ENCODE measurements at regions not wholly inside any gene's neighbourhood (a gene's known extent, or its start where the extent isn't known, plus 50 kb on each side); places are given as distances from the start of the nearest gene placed in this dataset.
"Not testable (repeated sequence)": the region's sequence is repeated elsewhere in the genome, so short reads cannot be mapped to it uniquely, and the experiment has no call there.

DNA sequence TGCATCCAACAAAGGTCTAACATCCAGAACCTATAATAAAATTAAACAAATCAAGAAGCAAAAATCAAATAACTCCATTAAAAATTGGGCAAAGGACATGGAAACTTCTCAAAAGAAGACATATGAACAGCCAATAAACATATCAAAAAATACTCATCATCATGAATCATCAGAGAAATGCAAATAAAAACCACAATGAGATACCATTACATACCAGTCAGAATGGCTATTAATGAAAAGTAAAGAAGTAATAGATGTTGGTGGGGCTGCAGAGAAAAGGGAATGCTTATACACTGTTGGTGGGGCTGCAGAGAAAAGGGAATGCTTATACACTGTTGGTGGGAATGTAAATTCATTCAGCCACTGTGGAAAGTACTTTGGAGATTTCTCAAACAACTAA lies 465.8 kb downstream of the ZIC3 start:
- DNase-seq: no peak

DNA sequence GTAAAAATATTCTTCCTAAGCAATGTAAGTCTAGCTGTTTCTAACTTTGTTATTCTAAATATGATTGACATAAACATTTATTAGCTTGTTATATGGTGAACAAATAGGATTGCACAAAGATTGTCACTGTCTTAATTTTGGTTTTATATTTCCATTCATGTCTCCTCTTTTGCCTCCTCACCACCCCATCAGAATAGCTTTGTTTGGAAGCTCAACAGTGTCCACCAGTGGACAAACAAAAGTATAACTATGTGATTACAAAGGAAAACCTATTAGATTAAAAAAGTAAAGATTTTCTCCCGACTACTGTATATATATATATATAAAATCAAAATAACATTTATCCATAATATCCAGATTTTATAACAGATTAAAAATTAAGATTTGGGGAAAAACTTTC lies 468.2 kb downstream of the ZIC3 start:
- no peak for DNase-seq

DNA sequence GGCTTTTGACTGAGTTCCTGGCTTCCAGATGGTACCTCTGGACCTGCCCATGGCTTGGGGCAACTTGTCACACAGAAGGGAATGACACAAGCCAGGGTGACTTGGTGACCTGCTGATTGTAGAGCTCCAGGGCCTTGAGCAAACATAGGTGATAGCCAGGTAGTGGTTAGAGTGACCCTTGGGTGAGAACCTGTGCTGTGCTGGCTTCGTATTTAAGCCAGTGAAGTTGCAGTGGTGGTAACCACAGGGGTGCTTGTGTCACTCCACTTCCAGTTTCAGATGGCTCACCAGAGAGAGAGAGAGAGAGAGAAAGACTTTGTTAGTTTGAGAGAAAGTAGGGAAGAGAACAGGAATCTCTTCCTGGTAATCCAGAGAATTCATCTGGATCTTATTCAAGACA lies 471.6 kb downstream of the ZIC3 start:
- no peak for DNase-seq

DNA sequence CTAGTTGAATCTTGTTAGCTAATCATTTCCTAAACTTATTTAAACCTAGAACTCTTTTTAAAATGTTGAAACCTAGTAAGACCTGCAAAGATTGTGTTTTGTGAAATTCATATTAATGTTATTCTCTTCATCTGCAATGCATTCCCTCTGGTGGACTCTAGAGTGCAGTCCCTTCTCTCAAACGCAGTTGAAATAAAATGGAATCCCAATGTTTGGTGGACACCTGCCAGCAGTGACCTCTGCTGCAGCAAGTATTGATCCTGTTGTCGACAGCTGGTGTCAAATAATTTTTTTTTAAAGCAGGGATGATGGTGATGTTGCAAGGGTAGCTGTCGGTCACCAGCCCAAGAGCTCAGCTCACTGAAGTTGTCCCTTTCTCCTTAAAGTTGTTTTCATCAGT lies 492.0 kb downstream of the ZIC3 start:
- DNase-seq: no peak

DNA sequence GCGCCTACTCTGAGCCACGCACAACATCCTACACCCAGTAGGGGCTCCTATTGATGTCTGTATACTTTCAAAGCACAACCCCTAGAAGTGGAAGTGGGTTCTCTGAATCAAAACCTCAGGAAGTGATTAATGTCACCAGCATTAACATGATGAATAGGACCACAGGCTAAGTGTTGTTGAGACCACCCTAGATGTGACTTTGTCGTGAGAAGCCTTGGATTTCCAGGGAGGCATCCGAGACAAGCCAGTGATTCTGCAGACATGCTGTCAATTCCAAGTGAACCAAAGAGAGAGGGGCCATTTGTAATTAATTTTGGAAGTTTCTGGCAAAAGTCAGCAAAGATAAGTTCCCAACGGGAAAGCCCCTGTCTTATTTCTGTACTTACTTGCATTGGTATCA lies 493.0 kb downstream of the ZIC3 start:
- no peak for DNase-seq

DNA sequence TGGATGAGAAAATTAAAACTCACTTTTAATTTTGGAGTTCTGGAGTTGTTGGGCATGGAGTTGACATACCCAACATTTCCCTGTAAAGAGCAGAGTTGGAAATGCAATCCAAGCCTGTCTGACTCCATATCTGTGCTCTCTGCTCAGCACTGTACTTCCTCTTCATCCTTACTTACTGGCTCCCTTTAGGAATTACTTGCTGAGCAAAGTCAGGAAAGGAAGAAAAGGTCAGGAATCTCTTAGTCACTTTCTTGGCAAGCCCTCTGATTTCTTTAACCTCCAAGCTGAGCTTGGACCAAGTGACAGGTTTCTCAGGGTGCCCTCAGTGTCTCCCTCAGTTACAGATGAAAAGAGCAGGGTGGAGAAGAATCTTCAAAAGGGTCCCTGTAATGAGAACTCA lies 501.5 kb downstream of the ZIC3 start:
- DNase-seq: no peak

DNA sequence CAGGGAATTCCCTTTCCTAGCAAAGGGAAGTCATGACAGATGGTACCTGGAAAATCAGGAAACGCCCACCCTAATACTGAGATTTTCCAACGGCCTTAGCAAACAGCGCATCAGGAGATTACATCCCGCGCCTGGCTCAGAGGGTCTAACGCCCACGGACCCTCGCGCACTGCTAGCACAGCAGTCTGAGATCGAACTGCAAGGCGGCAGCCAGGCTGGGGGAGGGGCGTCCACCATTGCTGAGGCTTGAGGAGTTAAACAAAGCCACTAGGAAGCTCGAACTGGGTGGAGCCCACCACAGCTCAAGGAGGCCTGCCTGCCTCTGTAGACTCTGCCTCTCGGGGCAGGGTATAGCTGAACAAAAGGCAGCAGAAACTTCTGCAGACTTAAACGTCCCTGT lies 507.7 kb downstream of the ZIC3 start:
- DNase-seq: no peak

DNA sequence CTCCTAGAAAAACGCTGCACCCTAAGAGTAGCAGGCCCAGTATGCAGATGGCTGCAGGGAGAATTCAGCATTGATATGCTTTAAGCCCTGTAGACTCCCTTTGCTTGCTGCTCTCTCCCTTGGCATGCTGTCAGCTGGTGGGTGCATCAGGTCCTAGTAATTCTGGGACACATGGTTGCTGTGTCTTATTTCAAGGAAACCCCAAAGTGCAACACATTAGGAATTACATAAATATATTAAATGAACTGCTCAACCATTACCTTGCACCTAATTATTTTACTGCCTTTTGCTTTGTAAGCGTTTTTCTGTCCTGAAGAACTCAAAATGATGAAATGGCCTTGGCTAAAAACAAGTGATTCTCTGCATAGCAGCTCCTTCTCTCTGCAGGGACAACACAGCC lies 516.3 kb downstream of the ZIC3 start:
- DNase-seq: no peak

DNA sequence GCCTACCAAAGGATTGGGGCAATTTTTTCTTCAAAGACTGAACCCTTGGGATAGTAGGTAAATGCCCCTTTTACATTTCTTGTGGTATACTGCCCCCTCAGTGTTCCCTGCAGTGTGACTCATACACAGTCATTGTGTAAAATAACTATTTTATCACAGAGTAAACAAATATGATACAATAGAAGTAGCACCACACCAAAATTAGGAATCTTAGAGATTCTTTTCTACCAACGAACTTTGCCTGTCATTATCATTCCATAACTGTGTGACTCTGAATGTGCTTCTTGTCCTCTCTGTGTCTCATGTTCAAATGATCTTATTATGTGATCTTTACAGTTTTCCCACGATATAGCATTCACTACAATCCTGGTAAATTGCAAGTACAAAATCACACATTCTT lies 517.0 kb downstream of the ZIC3 start:
- no peak for DNase-seq

DNA sequence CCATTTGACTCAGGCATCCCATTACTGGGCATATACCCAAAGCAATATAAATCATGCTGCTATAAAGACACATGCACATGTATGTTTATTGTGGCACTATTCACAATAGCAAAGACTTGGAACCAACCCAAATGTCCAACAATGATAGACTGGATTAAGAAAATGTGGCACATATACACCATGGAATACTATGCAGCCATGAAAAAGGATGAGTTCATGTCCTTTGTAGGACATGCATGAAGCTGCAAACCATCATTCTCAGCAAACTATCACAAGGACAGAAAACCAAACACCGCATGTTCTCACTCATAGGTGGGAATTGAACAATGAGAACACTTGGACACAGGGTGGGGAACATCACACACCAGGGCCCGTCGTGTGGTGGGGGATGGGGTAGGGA lies 545.0 kb downstream of the ZIC3 start:
- not testable (repeated sequence) for DNase-seq

DNA sequence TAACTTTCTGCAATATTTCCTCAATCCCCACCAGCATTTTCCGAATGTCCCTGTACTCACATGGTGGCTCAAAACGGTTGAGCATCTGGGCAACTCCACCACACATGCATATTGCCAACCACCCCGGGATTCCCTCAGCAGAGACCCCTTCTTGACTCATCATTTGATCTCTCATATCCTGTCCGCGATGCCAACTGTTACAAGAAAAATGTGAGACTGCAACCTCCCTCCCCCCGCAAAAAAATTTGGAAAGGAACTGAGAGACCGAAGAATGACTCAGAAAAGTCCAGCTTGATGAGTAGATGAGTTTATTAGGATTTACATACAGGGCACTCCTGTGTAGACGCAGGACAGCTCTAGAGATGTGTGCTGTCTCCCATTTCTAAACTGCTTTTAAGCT lies 561.4 kb downstream of the ZIC3 start:
- no peak for DNase-seq

DNA sequence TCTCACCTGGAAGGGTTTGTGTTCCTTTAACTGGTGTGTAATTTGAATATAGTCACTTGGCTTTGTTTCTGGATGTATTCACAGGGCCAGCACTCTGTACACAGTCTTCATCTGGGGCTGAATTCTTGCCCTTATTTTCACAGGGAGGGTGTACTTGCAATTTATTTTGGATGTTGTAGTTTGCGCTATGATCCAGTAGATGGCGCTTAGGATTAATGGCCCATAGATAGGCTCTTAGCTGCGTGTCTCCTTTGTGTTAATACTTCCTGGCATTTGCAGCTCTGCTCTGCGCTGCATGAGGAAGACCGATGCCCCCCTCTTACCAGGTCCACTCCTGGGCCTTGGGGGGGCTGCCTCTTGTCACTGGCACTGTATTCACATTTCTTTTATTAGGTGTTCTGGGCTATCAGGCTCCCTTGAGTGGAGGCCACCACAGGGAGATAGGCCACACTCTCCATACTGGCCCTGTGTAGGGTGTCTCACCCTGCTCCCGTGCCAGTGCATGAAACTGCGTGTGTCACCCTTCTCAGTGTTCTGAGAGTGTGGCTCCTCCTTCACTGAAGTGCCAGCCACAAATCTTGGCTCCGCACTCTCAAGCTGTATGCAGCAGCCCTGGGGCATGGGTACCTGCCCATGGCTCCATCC lies 562.2 kb downstream of the ZIC3 start:
- peak; percentile 15 for DNase-seq

DNA sequence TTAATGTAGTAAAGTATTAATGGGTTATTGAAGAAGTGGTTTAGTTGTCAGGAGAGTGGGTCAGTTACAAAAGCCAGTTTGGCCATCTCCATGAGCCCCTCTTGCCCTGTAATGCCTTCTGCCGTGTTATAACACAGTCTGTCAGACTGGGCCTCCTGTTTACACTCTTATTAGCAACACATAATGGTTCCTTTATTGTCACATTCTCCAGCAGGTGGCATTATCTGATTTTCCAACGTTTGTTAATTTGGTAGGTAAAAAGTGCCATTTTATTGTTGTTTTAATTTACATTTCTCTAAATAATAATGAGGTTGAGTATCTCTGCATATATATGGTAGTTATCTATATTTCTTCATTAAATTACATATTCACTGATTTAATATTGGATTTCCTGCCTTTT lies 560.8 kb downstream of the FGF13 start:
- DNase-seq: no peak

DNA sequence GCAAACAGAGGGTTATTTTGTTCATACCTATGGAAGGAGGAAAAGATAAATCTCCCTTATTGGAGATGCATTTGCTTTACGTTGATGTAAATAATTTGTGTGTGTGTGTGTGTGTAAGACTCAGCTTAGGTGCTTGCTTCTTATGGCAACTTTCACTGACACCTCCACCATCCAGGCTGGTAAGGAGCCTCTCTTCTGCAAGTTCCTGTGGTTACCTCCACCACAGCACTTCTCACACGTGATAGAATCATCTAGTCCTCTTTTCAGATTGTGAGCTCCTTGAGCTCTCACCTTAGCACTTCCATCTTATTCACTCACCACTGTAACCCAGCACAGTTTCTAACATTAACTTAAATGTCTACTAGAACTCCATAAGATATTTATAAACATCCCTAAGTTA lies 553.7 kb downstream of the FGF13 start:
- DNase-seq: no peak

DNA sequence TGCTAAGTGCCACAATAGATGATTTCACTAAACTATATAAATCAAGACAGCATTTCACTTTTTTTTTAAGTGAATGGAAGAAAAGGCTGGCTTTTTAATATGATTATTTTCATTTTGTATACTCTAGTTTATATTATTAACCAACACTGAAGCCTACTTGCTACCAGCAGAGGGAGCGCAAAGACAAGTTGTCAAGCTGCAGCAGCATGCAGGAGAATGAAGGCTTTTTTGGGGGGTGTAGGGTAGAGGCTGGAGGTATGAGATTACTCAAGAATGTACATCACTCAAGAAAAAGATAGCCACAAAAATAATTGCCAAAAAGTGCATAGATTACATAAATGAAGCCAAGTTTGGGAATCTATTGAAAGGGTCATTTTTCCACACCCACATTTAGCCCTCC lies 519.5 kb downstream of the FGF13 start:
- DNase-seq: no peak

DNA sequence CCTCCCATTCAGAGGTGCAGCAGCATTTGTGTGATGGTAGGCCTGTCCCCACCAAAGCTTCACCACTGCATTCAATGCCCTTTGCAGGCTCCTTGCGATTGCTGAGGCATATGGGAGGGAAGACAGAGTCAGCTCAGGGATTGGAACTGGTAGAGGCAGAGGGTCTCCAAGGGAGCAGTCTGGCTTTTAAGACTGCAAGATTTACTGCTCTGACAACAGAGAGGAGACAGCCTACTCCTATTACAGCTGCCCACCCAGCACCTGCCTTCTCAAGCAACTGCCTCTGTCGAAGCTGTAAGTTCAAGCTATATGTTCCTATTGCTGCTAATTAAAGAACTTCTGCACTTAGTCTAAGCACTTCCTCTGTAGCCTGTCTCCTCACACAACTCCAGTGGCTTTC lies 481.8 kb downstream of the FGF13 start:
- no peak for DNase-seq

DNA sequence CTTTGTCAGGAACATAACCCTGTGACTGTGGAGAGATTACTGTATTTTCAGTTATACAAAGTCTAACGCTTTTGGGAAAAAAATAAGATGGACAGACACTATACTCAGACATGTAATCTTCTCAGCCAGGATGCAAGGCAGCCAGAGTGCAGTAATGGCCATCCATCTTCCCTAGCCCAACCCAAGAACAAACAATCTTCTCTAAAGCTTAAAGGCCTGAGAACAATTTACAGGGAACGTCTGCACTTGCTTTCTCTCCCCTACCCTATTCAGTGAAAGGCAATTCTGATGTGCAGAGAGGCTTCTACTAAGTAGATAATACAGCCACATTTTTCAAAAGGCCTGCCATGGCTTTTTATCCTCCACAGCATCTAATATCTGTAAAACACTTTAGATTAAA lies 471.3 kb downstream of the FGF13 start:
- DNase-seq: no peak

DNA sequence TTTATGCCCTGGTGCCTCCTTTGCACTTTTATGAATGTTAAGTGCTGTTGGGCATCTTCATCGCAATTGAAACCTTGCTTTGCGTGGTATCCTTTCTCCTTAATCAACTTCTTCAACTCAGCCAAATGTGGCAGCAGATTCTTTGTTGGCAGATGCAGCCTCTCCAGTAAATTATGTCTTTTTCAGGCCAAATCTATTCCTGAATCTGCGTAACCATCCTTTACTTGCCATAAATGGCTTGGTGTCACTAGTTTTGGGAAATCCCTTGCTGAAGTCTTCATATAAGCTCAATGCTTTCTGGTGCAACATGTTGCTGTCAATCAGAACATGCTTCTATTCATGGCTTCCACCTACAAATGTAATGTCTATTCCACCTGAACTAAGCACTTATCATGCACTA lies 457.5 kb downstream of the FGF13 start:
- no peak for DNase-seq

DNA sequence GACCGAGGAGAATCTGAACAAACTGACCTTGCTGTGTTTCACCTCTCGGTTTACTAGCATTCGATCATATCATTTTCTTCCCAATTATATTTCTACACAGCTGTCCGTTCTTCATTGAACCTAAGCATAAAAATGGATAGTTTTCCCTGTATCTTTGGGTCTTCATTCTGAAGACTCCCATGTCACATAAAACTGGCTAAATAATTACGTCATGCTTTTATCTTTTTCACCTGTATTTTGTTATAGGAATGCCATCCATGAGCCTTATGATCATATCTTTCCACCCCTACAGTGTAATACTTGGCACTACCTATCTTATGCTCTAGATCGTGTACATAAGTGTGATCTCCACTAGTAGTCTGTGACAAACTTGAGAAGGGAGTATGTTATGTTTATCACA lies 456.1 kb downstream of the FGF13 start:
- DNase-seq: no peak

DNA sequence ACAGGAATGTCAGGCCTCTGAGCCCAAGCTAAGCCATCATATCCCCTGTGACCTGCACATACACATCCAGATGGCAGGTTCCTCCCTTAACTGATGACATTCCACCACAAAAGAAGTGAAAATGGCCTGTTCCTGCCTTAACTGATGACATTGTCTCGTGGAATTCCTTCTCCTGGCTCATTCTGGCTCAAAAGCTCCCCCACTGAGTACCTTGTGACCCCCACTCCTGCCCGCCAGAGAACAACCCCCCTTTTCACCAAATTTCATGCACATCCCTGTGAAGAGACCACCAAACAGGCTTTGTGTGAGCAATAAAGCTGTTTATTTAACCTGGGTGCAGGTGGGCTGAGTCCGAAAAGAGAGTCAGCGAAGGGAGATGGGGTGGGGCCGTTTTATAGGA lies 447.4 kb downstream of the FGF13 start:
- not testable (repeated sequence) for DNase-seq

DNA sequence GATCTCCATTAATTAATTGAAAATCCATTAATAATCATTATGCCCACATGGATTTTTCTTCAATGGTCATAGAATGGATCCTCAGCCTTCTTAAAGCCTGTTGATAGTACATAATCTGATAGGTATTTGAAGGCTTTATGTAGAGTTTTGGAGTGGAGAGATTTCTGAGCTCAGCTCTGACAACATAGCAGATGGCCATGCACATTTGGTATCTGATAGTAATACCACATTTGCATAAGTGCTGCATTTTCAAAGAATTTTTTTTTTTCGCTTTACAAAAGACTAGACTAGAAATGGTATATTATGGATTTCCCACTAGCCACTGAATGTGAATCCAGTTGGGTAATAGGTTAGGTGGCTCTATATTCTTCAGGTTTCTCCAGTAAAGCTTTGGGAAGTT lies 440.6 kb downstream of the FGF13 start:
- DNase-seq: no peak

DNA sequence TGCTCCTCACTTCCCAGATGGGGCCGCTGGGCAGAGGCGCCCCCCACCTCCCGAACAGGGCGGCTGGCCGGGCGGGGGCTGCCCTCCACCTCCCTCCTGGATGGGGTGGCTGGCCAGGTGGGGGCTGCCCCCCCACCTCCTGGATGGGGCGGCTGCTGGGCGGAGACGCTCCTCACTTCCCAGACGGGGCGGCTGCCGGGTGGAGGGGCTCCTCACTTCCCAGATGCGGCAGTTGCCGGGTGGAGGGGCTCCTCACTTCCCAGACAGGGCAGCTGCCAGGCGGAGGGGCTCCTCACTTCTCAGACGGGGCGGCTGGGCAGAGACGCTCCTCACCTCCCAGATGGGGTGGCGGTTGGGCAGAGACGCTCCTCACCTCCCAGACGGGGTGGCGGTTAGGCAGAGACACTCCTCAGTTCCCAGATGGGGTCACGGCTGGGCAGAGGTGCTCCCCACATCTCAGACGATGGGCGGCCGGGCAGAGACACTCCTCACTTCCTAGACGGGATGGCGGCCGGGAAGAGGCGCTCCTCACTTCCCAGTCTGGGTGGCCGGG lies 428.8 kb downstream of the FGF13 start:
- DNase-seq: not testable (repeated sequence)

DNA sequence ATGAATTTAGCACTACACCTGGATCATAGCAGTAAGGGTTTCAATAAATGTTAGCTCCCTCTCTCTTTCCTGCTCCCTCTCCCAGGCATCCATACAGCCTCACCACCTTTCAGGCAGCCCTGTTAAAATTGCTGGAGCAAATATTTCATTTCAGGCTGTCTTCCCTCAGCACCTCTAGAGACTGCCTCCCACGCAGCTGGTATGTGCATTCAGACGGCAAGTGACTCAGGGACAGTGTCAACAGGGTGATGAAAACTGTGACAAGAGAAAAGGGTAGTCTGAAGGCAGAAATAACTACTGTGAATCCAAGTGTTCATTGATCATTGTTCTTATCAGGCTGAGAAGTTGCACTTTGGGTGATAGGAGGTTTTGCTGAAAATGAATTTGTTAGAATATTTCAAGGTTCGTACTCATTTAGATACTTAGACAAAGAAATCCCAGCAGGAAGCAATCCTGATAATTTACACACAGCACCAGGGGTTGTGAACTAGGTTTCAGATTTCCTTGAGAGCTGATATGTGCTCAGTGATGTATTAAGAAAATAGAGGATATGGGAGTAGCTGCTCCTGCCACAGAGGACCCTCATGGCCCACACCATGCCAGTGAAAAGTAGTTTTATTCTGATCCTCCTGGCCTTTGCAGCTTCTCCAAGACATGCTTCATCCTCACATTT lies 424.2 kb downstream of the FGF13 start:
- no peak for DNase-seq

DNA sequence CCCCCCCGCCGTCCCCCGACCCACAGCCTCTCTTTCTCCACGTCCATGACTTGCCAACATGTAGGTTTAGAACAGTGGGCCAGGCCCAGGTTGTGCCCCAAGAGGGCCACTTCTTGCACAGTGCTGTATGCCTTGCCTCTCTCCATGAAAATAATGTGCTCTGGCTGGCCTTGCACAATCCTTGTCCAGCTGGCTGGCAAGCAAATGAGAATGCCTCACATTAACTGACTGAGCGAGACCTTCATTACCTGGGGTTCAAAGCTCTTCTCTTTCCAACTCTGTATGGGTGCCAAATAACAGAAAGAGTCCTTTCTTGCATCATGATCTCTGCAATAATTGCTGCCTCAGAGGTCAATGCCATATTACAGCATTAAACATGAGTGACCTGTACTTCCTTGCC lies 416.6 kb downstream of the FGF13 start:
- no peak for DNase-seq

DNA sequence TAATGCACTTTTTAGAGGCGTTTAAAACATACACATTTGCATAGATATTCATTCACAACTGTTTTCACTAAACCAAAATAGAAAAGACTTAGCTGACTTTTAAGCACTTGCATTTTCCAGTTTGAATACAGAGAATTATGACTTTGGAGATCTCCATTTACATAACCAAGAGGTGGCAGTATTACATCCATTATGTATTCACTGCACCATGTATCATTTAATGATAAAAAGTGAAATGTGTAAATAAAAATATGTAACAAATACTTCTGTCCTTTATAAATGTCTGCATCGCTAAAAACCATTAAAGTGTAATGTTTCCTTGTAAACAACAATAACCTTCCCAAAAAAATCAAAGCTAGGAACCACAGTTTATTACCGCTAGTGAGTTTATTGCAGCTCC lies 413.2 kb downstream of the FGF13 start:
- no peak for DNase-seq

Data from NCI-H510A treated with DMSO at 0.1 percent for 48 hours (cell line).